Activated T-helper 9 cell treated with anti-CD3 and anti-CD28 coated beads, Interleukin-2, amount 50 U/mL, for 16 hours (primary cell): ENCODE measurements at regions not wholly inside any gene's neighbourhood (a gene's known extent, or its start where the extent isn't known, plus 50 kb on each side); places are given as distances from the start of the nearest gene placed in this dataset.

Source experiments
- DNase-seq: peaks from one replicate; pipeline ENCODE4 v3.0.0-alpha.2; 2020; ENCODE audit warnings: low read depth

DNA sequence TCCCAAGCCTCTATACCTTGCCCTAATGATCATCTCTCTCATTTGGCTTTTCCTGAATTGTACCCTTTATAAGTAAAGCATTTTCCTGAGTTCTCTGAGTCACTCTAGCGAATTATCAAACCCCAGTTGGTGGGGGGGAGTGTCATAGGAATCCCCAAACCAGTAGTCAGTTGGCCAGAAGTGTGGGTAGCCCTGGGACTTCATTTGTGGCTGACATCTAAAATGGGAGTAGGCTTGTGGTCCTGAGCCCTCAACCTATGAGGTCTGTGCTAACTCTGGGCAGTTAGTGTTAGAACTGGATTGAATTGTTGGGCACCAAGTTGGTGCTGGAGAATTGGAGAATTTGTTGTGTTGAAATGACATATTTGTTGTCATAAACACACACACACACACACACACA lies 91.3 kb downstream of the BBS10 start:
- no peak for DNase-seq

GRCh38 chr12:76256321-76256720 lies 91.9 kb downstream of the BBS10 start:
- DNase-seq, result no peak

GRCh38 chr12:76255692-76256091 lies 92.5 kb downstream of the BBS10 start:
- DNase-seq, result no peak

DNA sequence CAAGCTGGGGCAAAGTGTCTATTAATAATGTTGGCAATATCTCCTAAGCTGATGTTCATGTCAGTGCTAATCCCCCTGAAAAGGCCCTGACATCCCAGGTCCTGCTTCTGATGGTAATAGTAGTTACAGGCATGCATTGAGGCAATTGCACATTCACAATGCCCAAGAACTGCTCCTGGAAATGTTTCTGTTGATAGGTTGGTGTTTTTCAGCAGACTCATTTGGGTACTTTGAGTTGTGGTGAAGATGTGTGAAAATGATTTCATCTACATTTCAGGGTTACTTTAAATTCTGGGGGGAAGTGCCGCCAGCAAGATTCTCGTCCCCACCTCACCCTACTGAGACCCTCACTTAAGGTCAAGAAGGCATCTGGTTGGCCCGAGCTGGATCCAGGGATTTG lies 92.9 kb downstream of the BBS10 start:
- DNase-seq, result no peak

GRCh38 chr12:76252031-76252430 lies 96.2 kb downstream of the BBS10 start:
- no peak for DNase-seq

DNA sequence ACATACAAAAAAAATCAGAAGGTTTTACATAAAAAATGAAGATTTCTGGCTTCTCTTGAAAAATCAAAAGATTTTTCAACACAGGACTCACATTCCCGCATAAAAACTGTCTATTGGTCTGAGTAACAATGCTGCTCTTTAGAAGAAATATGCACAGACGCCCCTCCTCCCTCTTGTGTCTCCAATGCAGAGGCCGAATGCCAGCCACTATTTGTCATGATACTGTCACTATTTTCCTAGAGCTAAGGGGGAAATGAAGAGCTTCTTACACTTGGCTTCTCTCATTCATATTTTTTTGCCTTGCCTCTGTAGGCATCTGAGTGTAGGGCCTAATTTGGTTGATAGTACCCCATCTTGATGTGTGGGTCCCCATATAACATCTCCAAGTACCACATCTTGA lies 98.0 kb downstream of the BBS10 start:
- DNase-seq, result no peak

GRCh38 chr12:76249501-76249900 lies 98.7 kb downstream of the BBS10 start:
- DNase-seq, result no peak

DNA sequence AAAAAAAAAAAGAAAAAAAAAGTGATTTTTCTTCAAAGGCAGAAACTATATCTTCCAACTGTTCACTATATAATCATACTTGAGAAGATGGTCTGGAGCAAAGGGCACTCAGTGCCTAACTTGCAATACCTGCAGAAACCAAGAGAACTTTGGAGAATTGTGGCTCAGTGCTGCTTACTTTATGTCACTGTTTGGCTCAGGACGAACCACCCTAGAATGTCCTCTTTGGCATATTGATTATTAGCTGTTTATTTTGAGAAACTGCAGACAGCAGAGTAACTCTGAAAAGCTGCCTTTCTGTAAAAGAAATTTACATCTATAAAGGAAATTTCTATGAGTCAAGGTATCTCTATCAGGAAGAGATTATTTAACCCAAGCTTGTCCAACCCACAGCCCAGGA lies 100.2 kb downstream of the BBS10 start:
- DNase-seq, result no peak

DNA sequence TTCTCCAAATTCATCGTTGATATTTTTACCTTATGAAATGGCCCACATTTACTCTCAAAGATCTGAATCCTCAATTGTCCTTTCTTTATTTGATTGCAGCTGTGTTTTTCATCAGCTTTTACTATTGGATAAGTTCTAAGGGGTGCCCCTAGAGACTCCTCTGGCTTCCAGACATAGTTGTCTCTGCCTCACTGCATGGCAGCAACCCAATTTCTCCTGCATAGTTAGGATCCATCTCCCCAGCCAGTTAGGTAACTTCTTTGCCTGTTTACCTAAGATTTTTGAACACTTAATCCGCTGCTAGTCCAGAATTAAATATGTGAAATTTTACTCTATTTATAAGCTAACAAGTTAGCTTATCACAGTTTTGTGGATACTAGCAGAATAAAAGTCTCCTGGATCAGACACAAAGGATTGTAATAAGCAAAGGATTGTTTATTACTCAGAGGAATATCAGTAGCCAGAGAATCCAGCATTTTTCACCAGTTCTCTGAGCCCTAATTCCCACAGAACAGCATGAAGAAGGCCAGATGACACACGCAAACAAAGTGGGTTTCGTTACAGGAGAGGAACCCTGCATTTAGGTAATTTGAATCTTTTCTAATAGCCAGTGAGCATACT lies 101.1 kb downstream of the BBS10 start:
- DNase-seq, result no peak

DNA sequence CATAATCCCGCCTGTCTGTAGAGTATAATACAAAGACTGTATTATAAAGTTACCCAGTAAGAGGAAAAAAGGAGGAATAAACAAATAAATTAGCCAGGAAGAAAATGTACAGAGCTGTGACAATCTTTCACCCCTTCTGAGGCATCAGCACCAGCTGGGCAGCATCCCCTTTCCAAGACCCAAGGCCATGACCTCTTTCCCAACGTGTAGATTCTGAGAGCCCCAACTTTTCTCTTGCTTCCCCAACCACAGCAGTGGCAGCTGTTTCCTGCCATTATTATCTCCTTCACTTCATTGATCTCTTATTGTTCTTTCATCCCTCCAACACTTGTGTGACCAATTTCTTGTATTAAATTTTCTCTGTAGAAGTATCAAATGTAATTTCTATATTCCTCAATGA lies 101.6 kb downstream of the BBS10 start:
- DNase-seq, result no peak

GRCh38 chr12:76244300-76244699 lies 103.9 kb downstream of the BBS10 start:
- DNase-seq, result no peak

DNA sequence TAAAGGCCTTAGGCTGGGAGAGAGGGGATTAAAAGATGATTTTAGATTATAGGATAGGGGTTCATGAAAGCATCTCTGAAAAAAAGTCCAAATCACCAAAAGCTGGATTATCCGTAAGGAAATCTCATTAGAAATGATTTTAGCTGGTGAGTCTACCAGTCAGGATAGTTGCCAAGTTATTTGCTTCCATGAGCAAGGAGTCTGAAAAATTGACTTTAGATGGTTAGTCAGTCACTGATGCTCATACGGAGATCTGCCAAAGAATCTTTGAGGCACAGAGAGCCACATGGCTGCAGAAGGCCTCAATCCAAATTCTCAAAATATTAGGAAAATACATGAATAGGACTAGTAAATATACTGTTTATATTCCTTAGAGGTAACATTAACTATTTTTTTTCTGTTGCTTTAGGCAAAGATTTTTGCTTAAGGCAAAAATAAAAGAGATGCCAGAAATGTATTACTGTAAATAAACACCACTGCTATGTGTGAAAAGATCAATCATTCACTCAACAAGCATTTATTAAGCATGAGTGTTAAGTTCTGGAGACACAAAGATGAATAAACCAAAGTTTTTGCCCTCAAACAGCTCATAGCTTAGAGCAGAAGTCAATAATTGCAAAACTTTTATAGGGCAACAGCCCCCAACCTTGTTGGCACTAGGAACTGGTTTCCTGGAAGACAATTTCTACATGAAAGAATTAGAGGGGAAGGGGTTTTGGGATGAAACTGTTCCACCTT lies 105.2 kb downstream of the BBS10 start:
- DNase-seq, result no peak

GRCh38 chr12:76241371-76241770 lies 106.8 kb downstream of the BBS10 start:
- no peak for DNase-seq

- DNase-seq, result no peak
These were observed 107.9 kb downstream of the BBS10 start for GRCh38 chr12:76240281-76240680.

GRCh38 chr12:76238688-76239087 lies 109.5 kb downstream of the BBS10 start:
- DNase-seq, result no peak

- DNase-seq, result no peak
These were observed 111.0 kb downstream of the BBS10 start for GRCh38 chr12:76237086-76237701.

GRCh38 chr12:76236640-76237039 lies 111.6 kb downstream of the BBS10 start:
- no peak for DNase-seq

GRCh38 chr12:76234741-76235140 lies 113.5 kb downstream of the BBS10 start:
- no peak for DNase-seq

DNA sequence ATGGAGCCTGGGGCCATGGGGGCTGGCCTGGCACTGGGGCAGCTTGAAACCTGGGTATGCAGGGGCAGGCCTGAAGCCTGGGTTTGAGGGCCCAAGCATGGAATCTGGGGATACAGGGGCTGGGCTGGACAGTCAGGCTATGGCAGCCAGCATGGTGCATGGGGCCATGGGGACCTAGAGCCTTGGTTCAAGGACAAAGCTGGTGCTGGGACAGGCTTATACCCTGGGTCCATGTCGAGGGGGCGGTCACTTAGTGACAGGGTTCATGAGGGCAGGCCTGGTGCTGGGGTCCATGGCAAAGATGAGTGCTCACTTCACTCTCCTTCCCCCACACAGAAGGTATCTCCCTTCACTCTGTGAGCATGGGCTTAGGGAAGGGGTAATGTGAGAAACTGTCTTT lies 116.2 kb downstream of the BBS10 start:
- no peak for DNase-seq

- no peak for DNase-seq
These were observed 121.3 kb downstream of the BBS10 start for GRCh38 chr12:76226956-76227355.

- no peak for DNase-seq
These were observed 121.8 kb downstream of the BBS10 start for GRCh38 chr12:76226397-76226796.

GRCh38 chr12:76223869-76224268 lies 124.3 kb downstream of the BBS10 start:
- DNase-seq, result no peak

DNA sequence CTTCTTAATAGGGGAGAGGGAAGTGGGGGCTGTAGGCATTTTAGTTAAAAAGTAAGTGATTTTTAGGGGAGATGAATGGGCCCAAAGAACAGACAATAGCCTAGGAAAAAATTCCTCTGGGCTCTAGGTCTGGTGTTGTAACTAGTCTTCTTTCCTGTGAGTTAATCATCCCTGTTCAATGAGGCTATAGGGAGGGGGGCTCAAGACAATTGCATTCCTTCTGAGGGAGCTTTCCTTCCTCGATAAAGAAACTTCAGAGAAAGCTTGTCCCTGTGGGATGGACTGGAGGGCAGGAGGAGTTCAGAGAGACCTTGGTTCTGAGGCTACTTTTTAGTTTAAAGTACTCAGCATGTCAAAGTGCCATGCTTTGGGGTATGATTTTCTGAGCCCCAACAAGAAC lies 127.2 kb downstream of the BBS10 start:
- no peak for DNase-seq

GRCh38 chr12:76219806-76220205 lies 128.4 kb downstream of the BBS10 start:
- DNase-seq, result no peak
